ENCODE measurements at regions not wholly inside any gene's neighbourhood (a gene's known extent, or its start where the extent isn't known, plus 50 kb on each side); places are given as distances from the start of the nearest gene placed in this dataset.

- no peak for DNase-seq
Observed at GRCh38 chr9:80586786-80587330, 1015.1 kb downstream of the TLE4 start.

DNA sequence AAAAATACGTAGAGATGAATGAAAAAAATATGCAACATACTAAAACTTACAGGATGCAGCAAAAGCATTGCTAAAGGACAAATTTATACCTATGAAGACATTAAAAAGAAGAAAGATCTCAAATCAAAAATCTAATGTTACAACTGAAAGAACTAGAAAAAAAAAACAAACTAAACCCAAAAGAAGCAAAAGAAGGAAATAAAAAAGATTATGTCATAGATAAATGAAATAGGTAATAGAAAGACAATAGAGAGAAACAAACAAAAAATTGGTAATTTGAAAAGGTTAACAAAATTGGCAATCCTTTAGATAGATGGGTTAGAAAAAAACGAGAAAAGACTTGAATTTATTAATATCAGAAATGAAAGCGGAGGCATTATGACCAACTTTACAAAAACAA lies 1000.2 kb downstream of the TLE4 start:
- DNase-seq, result no peak

DNA sequence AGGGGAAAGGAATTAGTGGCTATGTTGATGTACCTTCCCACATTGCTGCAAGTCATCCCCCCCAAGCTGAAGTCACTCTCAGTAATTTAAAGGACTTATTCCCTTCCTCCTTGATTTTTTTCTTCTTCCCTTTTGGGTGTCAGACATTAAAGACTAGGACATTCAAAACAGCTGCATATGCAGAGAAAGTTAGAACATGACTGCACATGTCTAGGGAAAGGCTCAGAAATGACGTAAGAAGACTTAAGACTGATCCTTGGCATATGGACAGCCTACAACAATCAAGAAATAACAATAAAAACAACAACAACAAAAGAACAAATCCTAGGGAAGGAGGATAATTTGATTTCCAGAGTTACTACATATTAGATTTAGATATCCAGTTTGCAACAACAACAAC lies 997.5 kb downstream of the TLE4 start:
- no peak for DNase-seq

DNA sequence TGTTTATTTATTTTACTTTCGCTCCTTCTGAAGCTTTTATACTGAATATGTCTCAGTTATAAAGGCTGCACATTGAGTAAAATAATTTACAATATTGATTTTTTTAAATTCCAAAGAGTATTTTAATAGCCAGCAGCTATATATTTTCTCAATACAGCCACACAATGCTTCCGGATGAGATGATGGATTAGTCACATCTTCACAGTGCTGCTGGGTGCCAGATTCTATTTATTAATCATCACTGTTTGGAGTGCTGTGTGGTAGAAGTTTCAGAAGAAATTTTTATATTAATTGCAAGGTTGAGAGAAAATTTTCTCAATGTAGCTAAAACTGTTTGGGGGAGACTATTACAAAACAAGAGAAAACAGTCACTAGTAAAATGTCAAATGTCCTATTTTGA lies 989.8 kb downstream of the TLE4 start:
- DNase-seq, result no peak

DNA sequence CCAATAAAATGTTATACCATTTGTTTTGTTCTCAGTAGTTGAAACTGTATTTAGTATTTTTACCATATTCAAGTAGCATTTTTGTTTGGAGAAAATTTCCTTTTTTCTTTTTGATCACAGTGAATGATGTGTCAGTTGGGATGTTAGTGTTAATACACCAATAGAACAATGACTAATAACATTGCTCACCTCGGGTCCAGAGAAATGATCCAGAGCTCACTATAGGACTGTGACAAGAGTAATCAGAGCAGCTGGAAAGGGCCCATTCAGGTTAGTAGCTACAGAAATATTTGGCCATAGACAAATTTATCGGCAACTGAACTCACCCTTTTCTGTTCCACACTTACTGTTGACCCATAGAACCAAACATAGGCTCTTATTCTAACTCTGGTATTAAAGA lies 989.2 kb downstream of the TLE4 start:
- DNase-seq, result no peak

GRCh38 chr9:80557256-80557655 lies 985.5 kb downstream of the TLE4 start:
- DNase-seq, result no peak

DNA sequence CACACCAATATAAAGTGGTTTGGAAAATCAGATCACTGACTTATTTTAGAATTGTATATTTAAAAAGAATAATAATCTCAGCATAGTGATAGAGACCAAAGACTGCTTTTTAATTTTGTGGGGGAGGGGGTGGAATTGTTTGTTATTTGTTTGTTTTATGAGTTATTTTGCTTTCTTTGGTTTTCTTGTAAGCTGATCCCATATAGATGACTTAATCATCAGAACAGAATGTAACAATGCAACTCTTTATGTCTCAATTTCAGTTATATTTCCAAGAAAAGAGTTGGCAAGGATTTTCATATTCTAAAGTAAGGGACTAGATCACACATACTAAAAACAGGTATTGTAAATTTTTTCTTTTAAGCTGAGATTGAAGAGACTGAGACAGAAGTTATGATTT lies 984.9 kb downstream of the TLE4 start:
- DNase-seq, result no peak

DNA sequence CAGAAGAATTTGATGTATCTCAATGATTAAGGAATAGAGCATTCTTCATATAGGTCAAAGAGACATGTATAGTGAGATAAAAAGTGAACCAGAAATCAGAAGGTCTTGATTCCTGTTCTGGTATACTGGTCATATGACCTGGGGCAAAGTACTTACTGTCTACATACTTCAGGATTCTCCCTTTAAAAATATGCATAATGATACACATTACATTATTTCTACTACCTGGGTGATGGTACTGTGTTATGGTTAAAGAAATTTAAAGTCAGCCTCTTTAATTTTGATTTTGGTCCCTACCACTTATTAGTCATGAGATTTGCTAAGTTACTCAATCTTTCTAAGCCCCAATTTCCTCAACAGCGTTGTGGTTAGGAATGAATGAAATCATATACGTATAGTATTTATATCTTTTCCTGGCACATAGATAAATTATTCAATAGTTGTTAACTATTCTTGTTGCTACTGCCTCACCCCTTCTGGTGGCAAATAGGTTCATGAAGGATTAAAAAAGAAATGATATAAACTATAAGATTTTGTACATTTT lies 984.1 kb downstream of the TLE4 start:
- no peak for DNase-seq

DNA sequence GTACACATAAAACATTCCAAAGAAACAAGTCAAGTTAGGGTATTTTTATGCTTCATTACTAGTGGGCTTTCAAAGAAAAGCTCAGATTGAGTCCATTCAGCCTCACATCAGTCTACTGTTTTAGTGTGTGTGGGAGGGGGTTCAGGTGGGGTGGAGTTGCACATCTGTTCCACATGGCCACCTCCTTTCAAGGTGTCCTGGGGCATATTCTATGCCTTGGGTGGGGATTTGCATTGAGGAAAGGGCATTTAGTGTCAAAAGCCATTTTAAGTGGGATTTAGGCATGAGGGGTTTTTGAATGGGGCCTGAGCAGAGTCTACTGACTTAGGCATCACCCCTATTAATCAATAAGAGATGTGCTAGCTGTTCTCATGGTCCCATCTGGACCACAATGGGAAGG lies 983.1 kb downstream of the TLE4 start:
- no peak for DNase-seq

GRCh38 chr9:80554301-80554700 lies 982.5 kb downstream of the TLE4 start:
- no peak for DNase-seq

DNA sequence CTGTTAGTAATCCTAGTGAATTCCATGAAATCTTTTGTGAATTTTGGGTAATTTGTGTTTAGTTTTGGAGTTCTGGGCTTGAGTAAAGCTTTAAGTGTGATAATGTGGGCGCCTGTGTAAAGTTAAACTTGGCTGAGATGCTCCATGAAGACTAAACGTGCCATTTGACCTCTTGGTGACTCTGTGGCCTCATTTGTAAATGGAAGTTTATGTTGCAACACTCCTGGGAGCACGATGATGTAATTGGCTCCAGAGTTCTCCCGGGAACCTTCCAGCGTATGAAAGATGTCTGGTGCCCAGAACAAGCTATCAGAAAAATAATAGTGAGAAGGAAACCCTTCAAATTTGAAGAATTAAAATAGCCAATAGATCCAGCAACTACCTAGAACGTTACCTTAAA lies 981.2 kb downstream of the TLE4 start:
- DNase-seq, result no peak

DNA sequence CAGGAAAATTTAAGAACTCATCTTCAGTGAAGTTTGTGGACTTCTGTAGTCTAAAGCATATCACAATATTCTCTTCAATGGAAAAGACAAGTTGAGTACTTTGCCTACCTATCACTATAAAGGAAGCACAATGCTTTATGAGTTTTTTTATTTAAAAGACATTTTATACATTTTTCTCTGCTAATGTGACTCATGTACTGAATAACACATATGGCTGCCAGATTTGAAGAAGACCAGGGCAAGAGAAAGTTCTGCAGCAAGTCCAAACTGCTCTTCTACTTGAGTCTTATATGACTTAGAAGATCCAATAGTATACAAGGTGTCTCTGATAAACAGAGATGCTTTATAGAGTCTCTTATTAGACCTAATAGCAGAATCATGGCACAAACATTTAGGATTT lies 978.4 kb downstream of the TLE4 start:
- DNase-seq, result no peak

- DNase-seq, result no peak
Observed at GRCh38 chr9:80547613-80548012, 975.8 kb downstream of the TLE4 start.

- no peak for DNase-seq
Observed at GRCh38 chr9:80540387-80540786, 968.6 kb downstream of the TLE4 start.

DNA sequence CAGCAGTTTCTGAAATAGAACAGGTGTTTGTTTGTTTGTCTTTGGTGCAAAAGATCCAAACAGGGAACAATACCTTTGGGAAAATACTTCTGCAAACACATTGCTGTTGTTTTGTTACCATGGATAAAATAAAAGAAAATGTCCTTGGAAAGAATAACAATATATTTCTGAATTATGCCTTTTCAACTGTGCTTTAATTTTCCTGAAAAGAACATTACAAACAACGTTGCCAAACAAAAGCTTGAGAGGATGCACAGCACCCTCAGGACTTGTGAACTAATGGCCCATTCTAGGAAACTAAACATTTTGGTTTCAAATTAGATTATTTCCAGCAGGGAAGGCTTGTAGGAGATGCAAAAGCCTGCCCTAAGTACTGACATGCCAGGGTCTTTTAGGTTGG lies 967.2 kb downstream of the TLE4 start:
- no peak for DNase-seq

DNA sequence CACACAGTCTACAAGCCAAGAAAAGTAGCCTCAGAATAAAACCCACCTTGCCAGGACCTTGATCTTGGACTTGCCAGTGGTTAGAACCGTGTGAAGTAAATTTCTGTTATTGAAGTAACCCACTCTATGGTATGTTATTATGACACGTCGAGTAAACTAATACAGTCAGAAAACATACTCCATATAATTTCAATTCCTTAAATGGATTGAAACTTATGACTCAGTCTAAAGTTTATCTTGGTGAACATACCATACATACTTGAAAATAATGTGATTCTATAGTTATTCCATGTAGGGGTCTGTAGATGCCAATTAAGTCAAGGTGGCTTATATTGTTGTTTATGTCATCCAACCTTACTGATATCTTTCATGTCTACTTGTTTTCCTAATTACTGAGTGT lies 950.7 kb downstream of the TLE4 start:
- DNase-seq, result no peak

DNA sequence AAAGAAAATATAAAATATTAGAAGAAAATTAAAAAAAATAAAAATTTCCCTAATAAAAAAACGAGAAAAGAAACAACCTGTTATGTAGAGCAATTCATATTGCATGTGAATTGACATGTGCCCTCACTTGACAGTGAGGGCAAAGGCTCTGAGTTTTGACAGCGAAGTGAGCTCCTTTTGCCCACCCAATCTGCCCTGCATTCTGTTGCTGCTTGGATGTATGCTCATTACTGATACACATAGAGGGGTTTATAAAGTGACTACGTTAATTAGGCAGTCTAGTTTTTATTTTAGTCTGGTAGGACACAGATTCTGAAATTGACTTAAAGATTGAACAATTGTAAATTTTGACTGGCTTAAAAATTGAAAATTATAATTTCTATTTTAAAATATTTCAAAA lies 949.4 kb downstream of the TLE4 start:
- DNase-seq, result no peak

DNA sequence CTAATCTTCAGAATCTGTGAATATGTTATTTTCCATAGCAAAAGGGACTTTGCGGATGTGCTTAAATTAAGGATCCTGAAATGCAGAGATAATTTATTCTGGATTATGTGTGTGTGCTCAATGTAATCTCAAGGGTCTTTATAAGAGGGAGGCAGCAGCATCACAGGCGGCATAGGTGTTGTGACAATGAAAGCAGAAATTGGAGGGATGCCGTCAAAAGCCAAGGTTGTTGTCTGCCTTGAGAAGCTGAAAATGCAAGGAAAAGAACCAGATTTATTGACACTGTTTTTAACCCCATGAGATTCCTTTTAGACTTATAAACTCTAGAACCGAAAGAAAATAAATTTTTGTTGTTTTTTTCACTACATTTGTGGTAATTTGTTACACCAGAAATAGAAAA lies 948.5 kb downstream of the TLE4 start:
- DNase-seq, result no peak

DNA sequence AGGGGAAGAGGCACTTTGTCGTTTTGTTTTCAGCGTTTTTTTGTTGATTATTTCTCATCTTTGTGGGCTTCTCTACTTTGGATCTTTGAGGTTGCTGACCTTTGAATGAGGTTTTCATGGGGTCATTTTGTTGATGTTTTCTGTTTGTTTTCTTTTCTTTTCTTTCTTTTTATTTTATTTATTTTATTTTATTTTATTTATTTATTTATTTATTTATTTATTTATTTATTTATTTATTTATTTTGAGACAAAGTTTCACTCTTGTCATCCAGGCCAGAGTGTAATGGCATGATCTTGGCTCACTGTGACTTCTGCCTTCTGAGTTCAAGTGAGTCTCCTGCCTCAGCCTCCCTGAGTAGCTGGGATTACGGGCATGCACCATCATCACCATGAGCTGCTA lies 946.7 kb downstream of the TLE4 start:
- DNase-seq, result no peak

- no peak for DNase-seq
Observed at GRCh38 chr9:80516679-80517078, 944.9 kb downstream of the TLE4 start.

- DNase-seq, result no peak
Observed at GRCh38 chr9:80509358-80509757, 937.6 kb downstream of the TLE4 start.

DNA sequence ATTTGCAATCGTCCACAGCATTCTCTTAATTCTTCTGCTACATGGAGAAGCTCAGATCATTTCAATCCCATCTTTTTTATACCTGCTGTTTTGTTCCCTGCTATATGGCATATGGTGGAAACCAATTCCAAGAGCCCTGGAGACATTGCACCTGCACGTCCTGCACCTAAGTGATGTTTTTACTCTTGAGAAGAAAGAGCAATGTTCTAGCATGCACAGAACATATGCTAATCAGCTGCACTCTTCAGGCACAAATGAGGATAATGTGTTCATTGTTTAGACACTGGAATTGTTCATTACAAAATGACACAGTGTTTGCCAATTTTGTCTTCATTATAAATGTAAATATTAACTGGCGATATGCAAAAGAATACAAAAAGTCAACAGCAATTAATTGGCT lies 935.8 kb downstream of the TLE4 start:
- DNase-seq, result no peak

DNA sequence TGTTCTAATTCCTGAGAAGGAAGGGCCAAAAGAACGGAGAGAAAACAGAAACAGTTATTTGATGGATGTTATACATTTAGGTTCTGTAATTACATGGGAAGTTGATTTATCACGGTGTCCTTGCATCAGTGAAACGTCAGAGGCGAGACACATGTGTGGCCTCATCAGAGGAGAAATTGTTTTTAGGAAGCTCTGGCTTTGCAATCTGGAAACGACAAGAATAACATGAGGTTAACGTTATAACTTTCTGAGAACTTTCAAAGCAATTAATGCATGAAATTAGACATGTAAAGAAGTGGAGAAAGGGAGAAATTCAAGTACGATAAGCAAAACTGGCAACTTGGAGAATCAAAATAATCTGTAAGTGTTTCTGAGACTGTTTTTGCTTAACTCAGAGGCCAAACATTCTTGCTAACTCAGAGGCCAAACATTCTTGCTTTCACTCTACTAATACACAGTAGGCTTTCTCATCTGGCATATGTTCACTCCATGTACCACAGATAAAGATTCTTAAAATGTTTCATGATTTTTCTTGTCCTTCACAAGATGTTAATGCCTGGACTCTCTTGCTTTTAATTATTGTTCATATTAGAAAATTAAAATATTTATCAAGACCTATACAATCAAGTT lies 933.0 kb downstream of the TLE4 start:
- no peak for DNase-seq

- DNase-seq, result no peak
Observed at GRCh38 chr9:80503671-80504281, 932.0 kb downstream of the TLE4 start.

DNA sequence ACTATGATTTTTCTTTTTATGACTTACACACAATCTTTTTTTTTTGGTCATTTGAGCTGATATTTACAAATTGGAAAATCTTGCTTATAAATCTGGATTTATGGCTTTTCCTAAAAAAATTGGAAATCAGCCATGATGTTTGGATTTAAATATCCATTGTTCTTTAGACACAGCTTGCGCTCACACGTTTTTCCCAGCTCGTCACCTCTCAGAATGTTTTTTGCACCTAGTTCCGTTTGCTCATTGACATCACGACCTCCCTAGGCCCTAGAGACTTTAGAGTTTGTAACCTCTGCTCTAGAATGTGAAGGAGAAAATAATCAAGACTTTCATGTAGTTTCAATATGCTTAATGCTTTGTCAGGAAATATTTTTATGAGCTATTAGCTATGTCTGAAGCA lies 930.5 kb downstream of the TLE4 start:
- no peak for DNase-seq

Data from hematopoietic multipotent progenitor cell treated with erythropoietin and hydrocortisone succinate and interleukin-3 and kit ligand, for 6 days (in vitro differentiated cells).